Gastrocnemius medialis (tissue), 4 donors: ENCODE measurements at regions not wholly inside any gene's neighbourhood (a gene's known extent, or its start where the extent isn't known, plus 50 kb on each side); places are given as distances from the start of the nearest gene placed in this dataset.
"Not testable (repeated sequence)": the region's sequence is repeated elsewhere in the genome, so short reads cannot be mapped to it uniquely, and the experiment has no call there.

Source experiments
- CTCF ChIP-seq, 5 experiments: fragments of 450-650 bp in 3 of 5; fragments of 200-600 bp in 2 of 5; sonication (generic) in 2 of 5; IDR thresholded peaks in 4 of 5; conservative IDR thresholded peaks in 1 of 5; 1 replicate in 4 of 5; 2 replicates in 1 of 5; pipeline ENCODE4 v1.5.1; 2016 to 2019; ENCODE audit warnings: antibody characterized with exemption in 5 of 5, mild to moderate bottlenecking in 3 of 5, moderate library complexity in 3 of 5
- POLR2A ChIP-seq, 2 donors: fragments of 450-650 bp; IDR thresholded peaks; one replicate each; pipeline ENCODE4 v1.6.1; 2017; ENCODE audit warnings: antibody characterized with exemption in 2 of 2, mild to moderate bottlenecking in 2 of 2, moderate library complexity in 2 of 2

GRCh38 chr2:122720822-122721221 is 965.4 kb downstream of the TSN start:
- not testable (repeated sequence) for TF ChIP-seq CTCF (IDR thresholded peaks at IDR 0.05 in 4 of 5, conservative IDR thresholded peaks at IDR 0.05 in 1 of 5); POLR2A (IDR thresholded peaks at IDR 0.05)
